NCI-H460 (cell line): ENCODE measurements at regions not wholly inside any gene's neighbourhood (a gene's known extent, or its start where the extent isn't known, plus 50 kb on each side); places are given as distances from the start of the nearest gene placed in this dataset.
A peak's percentile ranks its signal among the peaks of the same experiment; 100 is the strongest.
"Not testable (repeated sequence)": the region's sequence is repeated elsewhere in the genome, so short reads cannot be mapped to it uniquely, and the experiment has no call there.

Source experiments
- DNase-seq: peaks from one replicate; pipeline ENCODE4 v3.0.0-alpha.2; 2016; ENCODE audit warnings: low read depth; ENCODE audit errors: extremely low read depth

DNA sequence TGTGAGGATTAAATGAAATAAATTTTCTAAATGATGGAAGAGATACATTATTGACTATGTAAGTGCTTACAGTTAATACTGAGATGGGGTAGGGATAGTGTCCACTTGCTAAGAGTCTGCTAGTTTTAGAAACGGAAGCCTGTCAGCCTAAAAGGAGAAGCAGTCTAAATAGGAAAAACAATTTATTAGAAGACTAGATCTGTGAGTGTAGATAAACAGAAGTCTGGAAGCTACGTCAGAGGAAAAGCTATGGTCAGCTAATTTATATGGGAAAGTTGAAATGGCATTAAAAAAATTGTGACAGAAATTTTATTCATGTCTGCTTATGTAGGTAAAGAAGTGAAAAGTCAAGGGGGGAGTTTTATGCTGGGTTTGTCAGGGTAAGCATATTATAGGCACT, 1338.4 kb upstream of the CHAC2 start:
- DNase-seq = no peak

DNA sequence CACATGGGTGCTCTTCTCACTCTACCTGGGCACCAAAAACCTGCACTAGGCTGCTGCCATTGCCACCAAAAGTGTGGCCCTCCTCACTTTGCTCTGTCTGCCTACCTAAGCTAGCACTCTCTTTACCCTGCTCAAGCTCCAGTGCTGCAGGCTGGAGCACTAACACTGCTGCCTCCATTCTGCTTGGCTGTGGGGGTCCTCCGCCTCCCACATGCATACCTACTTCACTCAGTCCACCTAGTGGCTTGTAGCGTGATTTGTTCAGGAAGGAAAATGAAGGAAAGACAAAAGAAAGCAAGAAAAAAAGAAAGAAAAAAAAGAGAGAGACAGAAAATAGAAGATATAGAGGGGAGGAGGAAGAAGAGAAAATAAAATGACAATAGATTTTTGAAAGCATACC, 1339.4 kb upstream of the CHAC2 start:
- no peak for DNase-seq

- DNase-seq = no peak
These were observed 1343.9 kb upstream of the CHAC2 start for GRCh38 chr2:52423655-52424054.

- DNase-seq = no peak
These were observed 1344.5 kb upstream of the CHAC2 start for GRCh38 chr2:52423111-52423510.

- DNase-seq = no peak
These were observed 1351.3 kb upstream of the CHAC2 start for GRCh38 chr2:52416340-52416739.

DNA sequence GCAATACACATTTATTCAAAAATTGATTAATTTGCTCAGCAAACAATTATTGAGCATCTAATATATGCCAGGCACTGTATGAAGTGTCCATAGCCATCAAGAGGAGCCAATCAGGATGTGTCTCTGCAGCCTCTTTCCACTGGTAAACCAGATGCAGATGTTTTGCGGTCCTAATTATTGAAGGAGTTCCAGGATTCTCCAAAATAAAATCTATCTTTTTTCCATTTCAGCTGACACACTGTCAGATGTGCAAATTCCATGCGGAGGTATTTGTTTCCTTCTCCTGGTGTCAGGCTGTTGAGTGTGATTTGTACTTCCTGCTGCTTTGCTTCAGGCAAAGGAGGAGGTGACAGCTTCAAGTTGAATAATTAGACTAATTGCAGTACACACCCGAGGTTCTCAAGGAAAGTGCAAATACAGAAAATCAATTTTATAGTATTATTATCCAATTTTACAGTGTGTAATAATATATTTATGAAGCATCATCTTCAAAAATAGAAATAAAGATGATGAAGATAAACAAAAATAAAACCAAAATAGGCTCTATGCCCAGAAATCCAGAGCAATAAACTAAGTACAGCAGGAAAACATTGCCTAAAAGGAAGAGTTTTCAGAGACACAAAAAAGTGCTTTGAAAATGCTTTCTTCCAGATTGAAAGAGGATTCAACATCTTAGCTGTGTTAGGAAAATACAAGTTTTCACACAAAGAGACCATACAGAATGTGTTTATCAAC, 1352.9 kb upstream of the CHAC2 start:
- no peak for DNase-seq

DNA sequence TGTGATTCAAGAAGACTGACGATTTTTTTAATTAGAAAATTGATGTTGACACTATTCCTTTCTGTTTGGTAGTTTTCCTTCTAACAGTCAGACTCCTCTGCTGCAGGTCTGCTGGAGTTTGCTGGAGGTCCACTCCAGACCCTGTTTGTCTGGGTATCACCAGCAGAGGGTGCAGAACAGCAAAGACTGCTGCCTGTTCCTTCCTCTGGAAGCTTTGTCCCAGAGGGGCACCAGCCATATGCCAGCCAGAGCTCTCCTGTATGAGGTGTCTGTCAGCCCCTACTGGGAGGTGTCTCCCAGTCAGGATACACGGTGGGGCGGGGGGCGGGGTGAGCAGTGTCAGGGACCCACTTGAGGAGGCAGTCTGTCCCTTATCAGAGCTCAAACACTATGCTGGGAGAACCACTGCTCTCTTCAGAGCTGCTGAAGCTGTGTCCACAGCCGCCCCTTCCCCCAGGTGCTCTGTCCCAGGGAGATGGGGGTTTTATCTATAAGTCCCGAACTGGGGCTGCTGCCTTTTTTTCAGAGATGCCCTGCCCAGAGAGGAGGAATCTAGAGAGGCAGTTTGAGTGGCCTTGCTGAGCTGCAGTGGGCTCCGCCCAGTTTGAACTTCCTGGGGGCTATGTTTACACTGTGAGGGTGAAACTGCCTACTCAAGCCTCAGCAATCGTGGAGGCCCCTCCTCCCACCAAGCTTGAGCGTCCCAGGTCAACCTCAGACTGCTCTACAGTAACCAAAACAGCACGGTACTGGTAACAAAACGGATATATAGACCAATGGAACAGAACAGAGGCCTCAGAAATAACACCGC, 1358.1 kb upstream of the CHAC2 start:
- not testable (repeated sequence) for DNase-seq

DNA sequence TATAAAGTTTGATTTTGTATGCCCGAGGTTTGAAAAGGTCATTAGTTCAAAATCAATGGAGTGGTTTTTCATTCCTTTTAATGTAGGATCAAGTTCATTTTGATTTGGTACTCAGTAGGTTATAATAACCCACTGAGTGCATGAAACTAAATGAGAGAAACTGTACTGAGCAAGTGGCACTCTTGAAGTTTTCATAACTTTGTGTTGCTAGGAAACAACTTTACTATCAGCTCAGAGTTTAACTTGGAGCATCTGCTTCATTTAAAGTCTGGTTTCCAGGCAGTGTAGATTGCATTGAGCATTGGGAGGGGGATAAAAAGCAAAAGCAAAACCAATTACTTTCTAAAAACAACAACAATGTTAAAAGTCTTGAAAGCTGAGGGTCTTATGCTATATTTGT, 1361.6 kb upstream of the CHAC2 start:
- no peak for DNase-seq

GRCh38 chr2:52404866-52405265, 1362.7 kb upstream of the CHAC2 start:
- no peak for DNase-seq

GRCh38 chr2:52404046-52404445, 1363.6 kb upstream of the CHAC2 start:
- DNase-seq = no peak

DNA sequence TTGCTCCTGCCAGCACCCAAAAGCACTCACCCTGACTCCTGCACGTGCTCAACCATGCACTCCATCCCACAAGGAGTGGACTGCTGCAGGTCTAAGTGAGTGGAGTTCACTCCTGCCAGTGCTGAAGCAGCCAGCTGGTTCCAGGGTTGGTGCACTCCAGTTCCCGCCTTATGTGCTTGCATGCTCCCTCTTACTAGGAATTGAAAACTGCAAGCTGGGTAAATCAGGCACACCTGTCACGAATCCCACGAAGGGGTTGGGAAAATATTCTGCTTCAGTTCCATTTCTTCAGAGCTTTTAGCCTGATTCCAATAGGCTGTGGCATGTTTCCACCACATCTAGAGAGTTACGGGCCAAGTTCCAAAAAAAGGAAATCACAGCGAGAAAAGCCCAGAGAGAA, 1365.5 kb upstream of the CHAC2 start:
- no peak for DNase-seq

- no peak for DNase-seq
These were observed 1364.9 kb upstream of the NRXN1 start for GRCh38 chr2:52396836-52397235.

DNA sequence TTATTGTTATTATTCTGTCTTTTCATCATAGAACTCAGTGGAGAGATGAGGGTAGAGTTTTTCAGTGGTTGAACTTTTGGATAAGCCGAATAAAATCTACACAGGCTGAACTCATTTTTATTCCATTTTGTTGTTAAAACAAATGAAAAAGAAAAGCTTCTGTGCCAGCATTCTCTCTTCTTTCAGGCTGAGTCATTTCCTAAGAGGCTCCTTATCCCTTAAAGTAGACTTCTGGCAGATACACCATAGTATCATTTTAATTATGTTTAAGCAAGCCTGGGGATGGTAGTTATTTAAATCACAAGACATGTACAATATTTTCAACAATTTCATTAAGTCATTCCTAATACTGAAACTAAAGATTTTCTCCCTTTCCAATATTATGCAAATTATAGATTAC, 1364.0 kb upstream of the NRXN1 start:
- DNase-seq = no peak

DNA sequence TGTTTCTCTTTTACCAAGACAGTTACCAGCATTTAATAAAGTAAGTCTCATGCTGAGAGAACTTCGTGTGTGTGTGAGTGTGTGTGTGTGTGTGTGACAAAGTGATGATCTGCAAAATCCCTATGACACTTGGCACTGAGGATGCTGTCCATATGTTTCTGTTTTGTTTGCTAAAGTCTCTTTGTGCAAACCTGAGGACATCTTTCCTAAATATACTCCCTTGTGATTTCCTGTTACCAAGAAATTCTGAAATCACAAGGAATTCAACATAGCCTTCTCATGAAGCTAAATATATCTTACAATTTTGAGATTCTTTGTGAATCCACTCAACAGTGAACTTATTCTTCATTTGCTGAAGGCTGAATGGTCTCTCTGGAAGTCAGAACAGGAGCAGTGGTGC, 1359.7 kb upstream of the NRXN1 start:
- DNase-seq = no peak

DNA sequence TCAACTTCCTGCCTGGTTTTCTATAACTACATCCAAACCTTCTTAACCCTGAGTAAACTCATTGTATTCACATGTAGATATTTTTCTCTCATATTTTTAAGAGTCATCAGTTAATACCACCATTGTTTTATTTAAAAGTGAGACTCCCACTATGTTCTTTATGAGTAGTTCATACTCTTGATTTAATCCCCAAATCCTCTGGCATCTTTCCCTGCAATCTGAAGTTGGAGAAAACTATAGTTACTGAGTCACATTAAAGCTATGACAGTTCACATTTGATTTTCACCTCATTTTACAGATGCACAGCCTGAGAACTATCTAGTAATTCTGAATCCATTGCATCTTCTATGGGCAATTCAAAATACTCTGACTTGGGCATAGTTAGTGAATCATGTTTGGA, 1358.7 kb upstream of the NRXN1 start:
- DNase-seq = no peak

DNA sequence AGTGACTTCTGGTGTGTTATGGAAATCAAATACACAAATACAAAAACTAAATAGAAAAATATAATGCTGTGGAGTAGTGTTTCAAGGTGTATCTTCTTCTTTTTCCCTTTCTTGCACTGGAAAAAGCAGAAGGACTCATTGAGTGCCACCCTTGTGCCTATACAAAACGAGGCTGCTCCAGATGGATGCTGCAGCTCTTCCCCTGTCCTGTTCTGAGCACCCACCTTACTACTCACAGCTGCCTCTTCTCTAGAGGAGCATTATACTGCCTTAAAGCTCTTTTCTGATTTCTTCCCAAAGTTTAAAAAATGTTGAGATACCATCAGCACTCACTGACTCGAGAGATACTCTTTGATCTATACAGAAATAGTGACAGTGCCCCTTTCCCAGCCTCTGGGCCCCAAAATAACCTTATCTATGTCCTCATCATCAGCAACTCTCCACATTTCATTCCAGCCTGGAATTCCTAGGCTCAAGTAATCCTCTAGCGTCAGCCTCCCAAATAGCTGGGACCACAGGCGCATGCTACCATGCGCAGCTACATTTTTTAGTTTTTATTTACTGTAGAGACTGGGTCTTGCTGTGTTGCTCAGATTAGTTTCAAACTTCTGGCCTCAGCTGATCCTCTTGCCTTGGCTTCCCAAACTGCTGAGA, 1356.1 kb upstream of the NRXN1 start:
- DNase-seq = no peak

GRCh38 chr2:52386433-52387030, 1354.6 kb upstream of the NRXN1 start:
- DNase-seq = no peak

GRCh38 chr2:52383541-52383940, 1351.6 kb upstream of the NRXN1 start:
- DNase-seq = no peak

GRCh38 chr2:52369178-52369577, 1337.2 kb upstream of the NRXN1 start:
- peak; percentile 56 for DNase-seq

DNA sequence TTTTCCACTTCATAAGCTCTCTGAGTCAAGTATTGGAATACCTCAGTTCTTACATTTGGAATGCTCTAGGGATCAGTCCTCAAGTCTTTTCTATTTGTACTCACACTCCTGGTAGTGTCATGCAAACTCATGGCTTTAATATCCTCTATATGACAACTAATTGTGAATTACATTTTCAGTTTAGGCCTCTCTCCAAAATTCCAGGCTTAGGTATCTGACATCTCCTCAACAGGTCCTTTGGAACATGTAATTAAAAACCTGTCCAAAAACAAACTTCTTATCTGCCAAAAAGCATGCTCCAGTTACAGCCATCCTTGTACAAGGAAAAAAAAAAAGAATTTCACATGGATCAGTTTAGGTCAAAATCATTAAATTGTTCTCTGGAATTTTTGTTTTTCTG, 1336.2 kb upstream of the NRXN1 start:
- DNase-seq = no peak

GRCh38 chr2:52365946-52366345, 1334.0 kb upstream of the NRXN1 start:
- no peak for DNase-seq
